Prostate gland (tissue), 2 donors: ENCODE measurements at regions not wholly inside any gene's neighbourhood (a gene's known extent, or its start where the extent isn't known, plus 50 kb on each side); places are given as distances from the start of the nearest gene placed in this dataset.

Source experiments
- DNase-seq: peaks from one replicate; pipeline ENCODE4 v3.0.0-alpha.2; 2019; ENCODE audit warnings: low spot score
- H3K27ac ChIP-seq, 2 donors: fragments of 200-600 bp; sonication (generic); 2 replicates each; pipeline ENCODE4 v1.5.1; 2017 to 2019
- H3K27me3 ChIP-seq: fragments of 200-600 bp; sonication (generic); replicated peaks from 2 replicates; pipeline ENCODE4 v1.5.1; 2019; ENCODE audit not compliant: insufficient read depth
- H3K36me3 ChIP-seq, 2 donors: fragments of 200-600 bp; sonication (generic); 1 replicate in 1 of 2; 2 replicates in 1 of 2; pipeline versions ENCODE4 v1.5.1 to v1.8.1; 2017 to 2019
- H3K4me1 ChIP-seq: fragments of 200-600 bp; sonication (generic); replicated peaks from 2 replicates; pipeline ENCODE4 v1.5.1; 2019
- H3K4me3 ChIP-seq, 2 donors: fragments of 200-600 bp; sonication (generic); 2 replicates each; pipeline ENCODE4 v1.5.1; 2017 to 2019
- H3K9me3 ChIP-seq: fragments of 200-600 bp; sonication (generic); 2 replicates; pipeline ENCODE4 v1.5.1; 2017
- POLR2A ChIP-seq: fragments of 450-650 bp; IDR thresholded peaks from one replicate; pipeline ENCODE4 v1.6.1; 2016; ENCODE audit warnings: antibody characterized with exemption, mild to moderate bottlenecking
- POLR2AphosphoS5 ChIP-seq: sonication (generic); formaldehyde crosslinking; IDR thresholded peaks from one replicate; pipeline ENCODE4 v1.6.1; 2017; ENCODE audit warnings: antibody characterized with exemption
- whole genome bisulfite sequencing: methylation state at CpG from one replicate; pipeline ENCODE4 v1.1.5; 2018; 5-methylcytosine and 5-hydroxymethylcytosine counted together
- intact Hi-C: fragments of 100-400 bp; cut with DNase I; formaldehyde crosslinking; loops from one replicate; pipeline ENCODE4 v1.14.2; 2022
- TF ChIP-seq, protein P1 (sequence below), 4 experiments: fragments of 200-600 bp in 2 of 4; fragments of 450-650 bp in 2 of 4; sonication (generic) in 2 of 4; IDR thresholded peaks; 1 replicate in 3 of 4; 2 replicates in 1 of 4; pipeline ENCODE4 v1.5.1; 2016 to 2019; ENCODE audit warnings: antibody characterized with exemption in 4 of 4, mild to moderate bottlenecking in 2 of 4, moderate library complexity in 2 of 4

- no peak for DNase-seq
- H3K9me3 ChIP-seq: no peaks in the 10 kb centered on the region
- intact Hi-C loops: no loop called here
- TF ChIP-seq, protein P1, sequence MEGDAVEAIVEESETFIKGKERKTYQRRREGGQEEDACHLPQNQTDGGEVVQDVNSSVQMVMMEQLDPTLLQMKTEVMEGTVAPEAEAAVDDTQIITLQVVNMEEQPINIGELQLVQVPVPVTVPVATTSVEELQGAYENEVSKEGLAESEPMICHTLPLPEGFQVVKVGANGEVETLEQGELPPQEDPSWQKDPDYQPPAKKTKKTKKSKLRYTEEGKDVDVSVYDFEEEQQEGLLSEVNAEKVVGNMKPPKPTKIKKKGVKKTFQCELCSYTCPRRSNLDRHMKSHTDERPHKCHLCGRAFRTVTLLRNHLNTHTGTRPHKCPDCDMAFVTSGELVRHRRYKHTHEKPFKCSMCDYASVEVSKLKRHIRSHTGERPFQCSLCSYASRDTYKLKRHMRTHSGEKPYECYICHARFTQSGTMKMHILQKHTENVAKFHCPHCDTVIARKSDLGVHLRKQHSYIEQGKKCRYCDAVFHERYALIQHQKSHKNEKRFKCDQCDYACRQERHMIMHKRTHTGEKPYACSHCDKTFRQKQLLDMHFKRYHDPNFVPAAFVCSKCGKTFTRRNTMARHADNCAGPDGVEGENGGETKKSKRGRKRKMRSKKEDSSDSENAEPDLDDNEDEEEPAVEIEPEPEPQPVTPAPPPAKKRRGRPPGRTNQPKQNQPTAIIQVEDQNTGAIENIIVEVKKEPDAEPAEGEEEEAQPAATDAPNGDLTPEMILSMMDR (IDR thresholded peaks at IDR 0.05): no peak
- TF ChIP-seq POLR2AphosphoS5 (no peak), POLR2A (no peak)
- no peak overlapping the region for H3K4me3 ChIP-seq
- no peaks in the 10 kb centered on the region for H3K27me3 ChIP-seq
- no peak overlapping the region for H3K27ac ChIP-seq
- H3K4me1 ChIP-seq: no peaks in the 10 kb centered on the region
- WGBS: 67% methylated on average over 4 of the region's 4 CpGs
- H3K36me3 ChIP-seq: no peaks in the 10 kb centered on the region
Measured at GRCh38 chr6:14996892-14997291, 249.0 kb upstream of the JARID2 start.

- no peaks in the 10 kb centered on the region for H3K4me1 ChIP-seq
- no peak for DNase-seq
- intact Hi-C loops: no loop called here
- TF ChIP-seq POLR2A (no peak), POLR2AphosphoS5 (no peak)
- TF ChIP-seq, protein P1 (IDR thresholded peaks at IDR 0.05): no peak
- H3K4me3 ChIP-seq: no peak overlapping the region
- WGBS: 89% methylated on average over 1 of the region's 1 CpG
- H3K36me3 ChIP-seq: no peaks in the 10 kb centered on the region
- no peaks in the 10 kb centered on the region for H3K27me3 ChIP-seq
- no peak overlapping the region for H3K27ac ChIP-seq
- H3K9me3 ChIP-seq: no peaks in the 10 kb centered on the region
Measured at GRCh38 chr6:14997507-14997906, 248.4 kb upstream of the JARID2 start.

- H3K4me3 ChIP-seq: no peak overlapping the region
- no peak overlapping the region for H3K27ac ChIP-seq
- DNase-seq: no peak
- H3K4me1 ChIP-seq: no peaks in the 10 kb centered on the region
- H3K36me3 ChIP-seq: no peaks in the 10 kb centered on the region
- no peaks in the 10 kb centered on the region for H3K9me3 ChIP-seq
- TF ChIP-seq POLR2AphosphoS5: no peak
- TF ChIP-seq, protein P1 (IDR thresholded peaks at IDR 0.05): no peak
- TF ChIP-seq POLR2A: no peak
- no peaks in the 10 kb centered on the region for H3K27me3 ChIP-seq
- 79% methylated on average over 5 of the region's 5 CpGs for WGBS
- intact Hi-C loops: no loop called here
Measured at GRCh38 chr6:14999106-14999505, 246.8 kb upstream of the JARID2 start.

- Histone ChIP-seq H3K27ac (no peak overlapping the region), H3K9me3 (no peaks in the 10 kb centered on the region), H3K4me3 (no peak overlapping the region), H3K4me1 (no peaks in the 10 kb centered on the region), H3K27me3 (no peaks in the 10 kb centered on the region), H3K36me3 (no peaks in the 10 kb centered on the region)
- DNase-seq: no peak
- intact Hi-C loops: no loop called here
- TF ChIP-seq POLR2AphosphoS5: no peak
- no peak for TF ChIP-seq POLR2A
- TF ChIP-seq, protein P1 (IDR thresholded peaks at IDR 0.05): no peak
- 24% methylated on average over 5 of the region's 5 CpGs for WGBS
Measured at GRCh38 chr6:15001326-15001910, 244.5 kb upstream of the JARID2 start.

GRCh38 chr6:15008269-15008668 is 237.6 kb upstream of the JARID2 start:
- H3K4me3 ChIP-seq: no peak overlapping the region
- H3K4me1 ChIP-seq: no peaks in the 10 kb centered on the region
- no peaks in the 10 kb centered on the region for H3K27me3 ChIP-seq
- no peaks in the 10 kb centered on the region for H3K9me3 ChIP-seq
- intact Hi-C loops: no loop called here
- H3K27ac ChIP-seq: no peak overlapping the region
- DNase-seq: no peak
- H3K36me3 ChIP-seq: no peaks in the 10 kb centered on the region
- TF ChIP-seq POLR2AphosphoS5 (no peak), POLR2A (no peak)
- TF ChIP-seq, protein P1 (IDR thresholded peaks at IDR 0.05): no peak
